ENCODE measurements at regions not wholly inside any gene's neighbourhood (a gene's known extent, or its start where the extent isn't known, plus 50 kb on each side); places are given as distances from the start of the nearest gene placed in this dataset.

- no peak for TF ChIP-seq SPI1 (IDR thresholded peaks at IDR 0.05; ENCODE audit: borderline replicate concordance, low read depth)
- TF ChIP-seq, protein P1, sequence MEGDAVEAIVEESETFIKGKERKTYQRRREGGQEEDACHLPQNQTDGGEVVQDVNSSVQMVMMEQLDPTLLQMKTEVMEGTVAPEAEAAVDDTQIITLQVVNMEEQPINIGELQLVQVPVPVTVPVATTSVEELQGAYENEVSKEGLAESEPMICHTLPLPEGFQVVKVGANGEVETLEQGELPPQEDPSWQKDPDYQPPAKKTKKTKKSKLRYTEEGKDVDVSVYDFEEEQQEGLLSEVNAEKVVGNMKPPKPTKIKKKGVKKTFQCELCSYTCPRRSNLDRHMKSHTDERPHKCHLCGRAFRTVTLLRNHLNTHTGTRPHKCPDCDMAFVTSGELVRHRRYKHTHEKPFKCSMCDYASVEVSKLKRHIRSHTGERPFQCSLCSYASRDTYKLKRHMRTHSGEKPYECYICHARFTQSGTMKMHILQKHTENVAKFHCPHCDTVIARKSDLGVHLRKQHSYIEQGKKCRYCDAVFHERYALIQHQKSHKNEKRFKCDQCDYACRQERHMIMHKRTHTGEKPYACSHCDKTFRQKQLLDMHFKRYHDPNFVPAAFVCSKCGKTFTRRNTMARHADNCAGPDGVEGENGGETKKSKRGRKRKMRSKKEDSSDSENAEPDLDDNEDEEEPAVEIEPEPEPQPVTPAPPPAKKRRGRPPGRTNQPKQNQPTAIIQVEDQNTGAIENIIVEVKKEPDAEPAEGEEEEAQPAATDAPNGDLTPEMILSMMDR (IDR thresholded peaks at IDR 0.05; ENCODE audit: insufficient read depth, low read length): no peak
- TF ChIP-seq GABPA (IDR thresholded peaks at IDR 0.05; ENCODE audit: low read depth): no peak
- no peak for TF ChIP-seq REST (IDR thresholded peaks at IDR 0.05; ENCODE audit: insufficient replicate concordance, low read depth)
Measured at GRCh38 chr9:135277219-135278201, 190.0 kb downstream of the OLFM1 start.
